Ovary (tissue), 7 donors: ENCODE measurements at regions not wholly inside any gene's neighbourhood (a gene's known extent, or its start where the extent isn't known, plus 50 kb on each side); places are given as distances from the start of the nearest gene placed in this dataset.
"Not testable (repeated sequence)": the region's sequence is repeated elsewhere in the genome, so short reads cannot be mapped to it uniquely, and the experiment has no call there.

ENCODE experiments used
- DNase-seq, 5 donors: peaks; one replicate each; pipeline ENCODE4 v3.0.0-alpha.2; 2019 to 2020
- H3K27ac ChIP-seq, 2 donors: fragments of 200-600 bp; one replicate each; pipeline versions ENCODE4 v1.5.1 to v1.8.0; 2019 to 2022
- H3K27me3 ChIP-seq: fragments of 200-600 bp; one replicate; pipeline ENCODE4 v1.8.0; 2022
- H3K36me3 ChIP-seq: fragments of 200-600 bp; sonication (generic); one replicate; pipeline ENCODE4 v1.5.1; 2019
- H3K4me1 ChIP-seq: one replicate; pipeline ENCODE4 v1.8.1; 2013; ENCODE audit warnings: mild to moderate bottlenecking, moderate library complexity; ENCODE audit not compliant: insufficient read depth
- H3K4me3 ChIP-seq: fragments of 200-600 bp; sonication (generic); one replicate; pipeline ENCODE4 v1.5.1; 2017
- H3K9me3 ChIP-seq, 2 donors: fragments of 200-600 bp in 1 of 2; sonication (generic) in 1 of 2; one replicate each; pipeline versions ENCODE4 v1.5.1 to v1.8.1; 2013 to 2019; ENCODE audit warnings: mild to moderate bottlenecking in 1 of 2, moderate library complexity in 1 of 2
- EP300 ChIP-seq: sonication (generic); formaldehyde crosslinking; IDR thresholded peaks from one replicate; pipeline ENCODE4 v1.6.1; 2017; ENCODE audit warnings: antibody characterized with exemption
- POLR2A ChIP-seq: fragments of 450-650 bp; IDR thresholded peaks from one replicate; pipeline ENCODE4 v1.6.1; 2017; ENCODE audit warnings: antibody characterized with exemption, mild to moderate bottlenecking, moderate library complexity
- WGBS, 3 donors: extraction: QIAGEN DNeasy Blood & Tissue Kit in 1 of 3; methylation state at CpG; one replicate each; pipeline versions ENCODE4 v1.1.5 to v1.1.7; 2013 to 2017; 5-methylcytosine and 5-hydroxymethylcytosine counted together
- intact Hi-C, 4 donors: fragments of 100-400 bp; cut with DNase I; formaldehyde crosslinking; loops; one replicate each; pipeline versions ENCODE4 v1.11.0 to v1.15.1; 2022 to 2023
- TF ChIP-seq, protein P1 (sequence below), 3 donors: fragments of 450-650 bp in 2 of 3; fragments of 200-600 bp in 1 of 3; IDR thresholded peaks; one replicate each; pipeline versions ENCODE4 v1.5.1 to v1.8.0; 2016 to 2022; ENCODE audit warnings: antibody characterized with exemption in 3 of 3, mild to moderate bottlenecking in 1 of 3
- donor health status: DM: no; HTN: no; CAD: no; lungs with moderate emphysema.
- donor health status: DM: no; HTN: no; CAD: no.
- donor health status: Bipolar disorder and iron deficiency.
- donor health status: DM: no; HTN: no; CAD: no.
- donor health status: DM: yes; HTN: yes; CAD: no.

DNA sequence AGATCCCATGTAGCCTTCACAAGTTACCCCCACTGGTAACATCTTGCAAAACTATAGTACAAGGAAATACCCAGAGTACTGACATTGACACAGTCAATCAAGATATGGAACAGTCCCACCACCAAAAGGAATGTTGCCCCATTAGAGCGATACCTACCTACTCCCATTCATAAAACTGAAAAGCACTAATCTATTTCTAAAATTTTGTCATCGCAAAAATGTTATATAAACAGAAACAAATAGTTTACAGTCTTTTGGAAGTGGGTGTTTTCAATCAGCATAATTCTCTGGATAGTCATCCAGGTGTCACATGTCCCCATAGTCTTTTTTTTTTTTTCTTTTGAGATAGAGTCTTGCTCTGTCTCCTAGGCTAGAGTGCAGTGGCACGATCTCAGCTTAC, 156.9 kb upstream of the AGTR1 start:
- Histone ChIP-seq H3K9me3 (no peaks in the 10 kb centered on the region), H3K4me1 (no peaks in the 10 kb centered on the region), H3K27me3 (no peaks in the 10 kb centered on the region), H3K4me3 (no peak overlapping the region), H3K36me3 (no peaks in the 10 kb centered on the region), H3K27ac (no peak overlapping the region)
- intact Hi-C loops, result no loop called here
- no peak for DNase-seq
- TF ChIP-seq, protein P1, sequence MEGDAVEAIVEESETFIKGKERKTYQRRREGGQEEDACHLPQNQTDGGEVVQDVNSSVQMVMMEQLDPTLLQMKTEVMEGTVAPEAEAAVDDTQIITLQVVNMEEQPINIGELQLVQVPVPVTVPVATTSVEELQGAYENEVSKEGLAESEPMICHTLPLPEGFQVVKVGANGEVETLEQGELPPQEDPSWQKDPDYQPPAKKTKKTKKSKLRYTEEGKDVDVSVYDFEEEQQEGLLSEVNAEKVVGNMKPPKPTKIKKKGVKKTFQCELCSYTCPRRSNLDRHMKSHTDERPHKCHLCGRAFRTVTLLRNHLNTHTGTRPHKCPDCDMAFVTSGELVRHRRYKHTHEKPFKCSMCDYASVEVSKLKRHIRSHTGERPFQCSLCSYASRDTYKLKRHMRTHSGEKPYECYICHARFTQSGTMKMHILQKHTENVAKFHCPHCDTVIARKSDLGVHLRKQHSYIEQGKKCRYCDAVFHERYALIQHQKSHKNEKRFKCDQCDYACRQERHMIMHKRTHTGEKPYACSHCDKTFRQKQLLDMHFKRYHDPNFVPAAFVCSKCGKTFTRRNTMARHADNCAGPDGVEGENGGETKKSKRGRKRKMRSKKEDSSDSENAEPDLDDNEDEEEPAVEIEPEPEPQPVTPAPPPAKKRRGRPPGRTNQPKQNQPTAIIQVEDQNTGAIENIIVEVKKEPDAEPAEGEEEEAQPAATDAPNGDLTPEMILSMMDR (IDR thresholded peaks at IDR 0.05), result no peak
- TF ChIP-seq POLR2A, result no peak
- no peak for TF ChIP-seq EP300
- 90 to 94% (median 93%) methylated on average over 3 of the region's 3 CpGs for WGBS, 3 donors

DNA sequence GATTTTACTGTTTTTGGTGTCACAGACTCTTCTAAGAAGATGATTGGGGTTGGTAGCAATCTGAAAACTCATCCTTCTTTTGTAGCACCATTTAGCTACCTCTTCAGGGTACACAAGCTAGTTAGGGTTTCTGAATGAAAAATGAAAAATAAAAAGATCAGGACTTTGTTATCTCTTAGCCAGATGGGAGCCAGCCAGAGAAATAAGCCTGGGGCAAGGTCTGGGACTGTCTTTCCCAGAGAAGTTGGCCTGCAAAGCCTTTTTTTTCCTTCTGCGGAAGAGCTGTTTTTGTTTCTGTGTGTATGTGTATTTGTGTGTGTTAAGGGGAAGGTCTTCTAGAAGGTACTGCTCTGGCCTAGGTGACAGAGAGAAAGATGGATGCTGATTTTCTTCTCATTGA, 150.7 kb upstream of the AGTR1 start:
- Histone ChIP-seq H3K27me3 (no peaks in the 10 kb centered on the region), H3K4me1 (no peaks in the 10 kb centered on the region), H3K4me3 (no peak overlapping the region), H3K36me3 (no peaks in the 10 kb centered on the region), H3K27ac (no peak overlapping the region), H3K9me3 (no peaks in the 10 kb centered on the region)
- DNase-seq, result no peak
- intact Hi-C loops, result no loop called here
- 76 to 97% (median 80%) methylated on average over 1 of the region's 1 CpG for WGBS, 3 donors
- TF ChIP-seq EP300 (no peak), POLR2A (no peak)
- TF ChIP-seq, protein P1 (IDR thresholded peaks at IDR 0.05), result no peak

DNA sequence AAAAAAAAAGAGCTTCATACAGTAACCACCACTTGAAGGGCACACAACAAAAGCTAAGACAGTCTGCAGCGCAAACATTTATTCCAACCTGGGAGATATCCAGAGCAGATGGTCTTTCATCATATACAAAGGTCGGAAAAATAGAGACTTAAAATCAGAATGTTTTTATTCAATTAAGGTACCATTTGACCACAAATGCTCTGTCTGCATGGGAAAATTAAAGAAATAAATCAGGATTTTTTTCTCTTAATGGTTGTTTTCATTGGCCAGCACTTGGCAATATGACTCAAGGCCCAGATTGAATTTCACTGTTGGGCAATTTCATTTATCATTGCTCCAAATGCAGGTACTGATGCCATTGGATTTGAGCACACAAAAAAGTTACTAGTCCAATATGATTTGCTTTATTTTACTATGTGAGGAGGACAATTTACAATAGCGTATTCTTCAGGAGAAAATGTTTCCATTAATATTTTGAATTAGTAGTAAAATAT, 145.9 kb upstream of the AGTR1 start:
- Histone ChIP-seq H3K4me3 (no peak overlapping the region), H3K9me3 (no peaks in the 10 kb centered on the region), H3K27ac (no peak overlapping the region), H3K27me3 (no peaks in the 10 kb centered on the region), H3K36me3 (no peaks in the 10 kb centered on the region), H3K4me1 (no peaks in the 10 kb centered on the region)
- intact Hi-C loops, result no loop called here
- no peak for DNase-seq
- WGBS, 3 donors, result 89 to 95% (median 90%) methylated on average over 3 of the region's 3 CpGs
- TF ChIP-seq EP300, result no peak
- TF ChIP-seq, protein P1 (IDR thresholded peaks at IDR 0.05), result no peak
- no peak for TF ChIP-seq POLR2A

DNA sequence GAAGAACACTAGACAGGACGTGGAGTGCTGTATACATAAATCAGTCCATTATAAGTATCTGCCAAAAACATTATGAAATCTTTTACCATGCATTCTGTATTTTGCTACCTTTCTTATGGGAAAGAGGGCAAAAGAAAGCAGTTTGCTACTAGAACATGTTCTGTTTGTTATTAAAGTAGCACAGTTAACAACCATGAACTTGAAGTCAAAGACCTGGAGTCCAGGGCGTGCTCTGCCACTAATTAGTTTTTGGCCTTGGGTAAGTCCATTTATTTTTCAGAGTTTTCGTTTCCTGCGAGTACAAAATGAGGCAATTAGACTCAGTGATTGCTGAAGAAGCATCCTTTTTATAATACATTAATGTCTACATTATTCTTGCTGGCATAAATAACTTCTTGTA, 143.3 kb upstream of the AGTR1 start:
- TF ChIP-seq POLR2A (no peak), EP300 (no peak)
- TF ChIP-seq, protein P1 (IDR thresholded peaks at IDR 0.05), result no peak
- Histone ChIP-seq H3K4me1 (no peaks in the 10 kb centered on the region), H3K27me3 (no peaks in the 10 kb centered on the region), H3K36me3 (no peaks in the 10 kb centered on the region), H3K27ac (no peak overlapping the region), H3K4me3 (no peak overlapping the region), H3K9me3 (no peaks in the 10 kb centered on the region)
- 21 to 31% (median 27%) methylated on average over 4 of the region's 4 CpGs for WGBS, 3 donors
- intact Hi-C loops, result no loop called here
- DNase-seq, result no peak

DNA sequence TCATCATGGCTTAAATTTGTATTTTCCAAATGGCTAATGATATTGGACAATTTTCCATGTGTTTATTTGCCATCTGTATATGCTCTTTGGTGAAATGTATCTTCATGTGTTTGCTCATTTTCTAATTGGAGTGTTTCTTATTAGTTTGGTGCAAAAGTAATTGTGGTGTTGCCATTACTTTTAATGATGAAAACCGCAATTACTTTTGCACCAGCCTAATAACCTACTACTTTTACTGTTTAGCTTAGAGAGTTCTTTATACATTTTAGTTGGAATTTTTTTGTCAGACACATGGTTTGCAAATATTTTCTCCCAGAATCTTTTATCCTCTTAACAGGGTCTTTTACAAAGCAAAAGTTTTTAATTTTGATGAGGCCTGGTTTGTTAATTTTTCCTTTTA, 141.0 kb upstream of the AGTR1 start:
- H3K9me3 ChIP-seq, result no peaks in the 10 kb centered on the region
- DNase-seq, result no peak
- WGBS, 3 donors, result 84 to 88% (median 85%) methylated on average over 1 of the region's 1 CpG
- H3K27me3 ChIP-seq, result no peaks in the 10 kb centered on the region
- intact Hi-C loops, result no loop called here
- no peak overlapping the region for H3K4me3 ChIP-seq
- no peaks in the 10 kb centered on the region for H3K36me3 ChIP-seq
- H3K4me1 ChIP-seq, result no peaks in the 10 kb centered on the region
- no peak overlapping the region for H3K27ac ChIP-seq
- no peak for TF ChIP-seq POLR2A
- no peak for TF ChIP-seq EP300
- TF ChIP-seq, protein P1 (IDR thresholded peaks at IDR 0.05), result no peak

DNA sequence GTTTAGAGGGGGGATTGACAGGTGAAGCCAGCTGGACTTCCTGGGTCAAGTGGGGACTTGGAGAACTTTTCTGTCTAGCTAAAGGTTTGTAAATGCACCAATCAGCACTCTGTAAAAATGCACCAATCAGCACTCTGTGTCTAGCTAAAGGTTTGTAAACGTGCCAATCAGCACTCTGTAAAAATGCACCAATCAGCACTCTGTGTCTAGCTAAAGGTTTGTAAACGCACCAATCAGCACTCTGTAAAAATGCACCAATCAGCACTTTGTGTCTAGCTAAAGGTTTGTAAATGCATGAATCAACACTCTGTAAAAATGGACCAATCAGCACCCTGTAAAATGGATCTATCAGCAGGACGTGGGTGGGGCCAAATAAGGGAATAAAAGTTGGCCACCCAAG, 120.1 kb upstream of the AGTR1 start:
- H3K4me1 ChIP-seq, H3K27ac ChIP-seq, H3K36me3 ChIP-seq, intact Hi-C loops, H3K4me3 ChIP-seq, H3K9me3 ChIP-seq, DNase-seq, H3K27me3 ChIP-seq: not testable (repeated sequence)
- 61 to 72% (median 63%) methylated on average over 3 of the region's 3 CpGs for WGBS, 3 donors
